Activated CD4-positive, alpha-beta memory T cell treated with anti-CD3 and anti-CD28 coated beads, Interleukin-2, amount 10 ng/mL, durations not matched to agents 7 days and 5 days (primary cell): ENCODE measurements at regions not wholly inside any gene's neighbourhood (a gene's known extent, or its start where the extent isn't known, plus 50 kb on each side); places are given as distances from the start of the nearest gene placed in this dataset.

Experiments used
- CTCF ChIA-PET: fragments of 350-600 bp; sonication (Branson Sonifier 250); formaldehyde crosslinking; loops from one replicate; lab custom pipeline; 2021; ENCODE audit warnings: antibody characterized with exemption, inconsistent platforms; lab: Charles Lee
- POLR2A ChIA-PET: fragments of 350-600 bp; sonication (Branson Sonifier 250); formaldehyde crosslinking; loops from one replicate; lab custom pipeline; 2021; ENCODE audit warnings: antibody characterized with exemption; lab: Charles Lee
- DNase-seq: peaks from one replicate; pipeline ENCODE4 v3.0.0-alpha.2; 2020
- H3K27ac Mint-ChIP-seq: one replicate; pipeline ENCODE4 v1.8.0; 2021; ENCODE audit warnings: mild to moderate bottlenecking, mixed read lengths
- H3K27me3 Mint-ChIP-seq: one replicate; pipeline ENCODE4 v1.8.0; 2021; ENCODE audit warnings: mixed read lengths
- H3K36me3 Mint-ChIP-seq: one replicate; pipeline ENCODE4 v1.8.0; 2021; ENCODE audit warnings: low read depth, mixed read lengths
- H3K4me1 Mint-ChIP-seq: one replicate; pipeline ENCODE4 v1.8.0; 2021; ENCODE audit warnings: mixed read lengths
- H3K4me3 Mint-ChIP-seq: one replicate; pipeline ENCODE4 v1.8.0; 2021; ENCODE audit warnings: mild to moderate bottlenecking, mixed read lengths
- H3K9me3 Mint-ChIP-seq: one replicate; pipeline ENCODE4 v1.8.0; 2021; ENCODE audit warnings: mixed read lengths

- Mint-ChIP-seq H3K27me3 (peaks cover 2% of the 10 kb centered on the region), H3K27ac (no peak overlapping the region), H3K36me3 (no peaks in the 10 kb centered on the region), H3K4me3 (no peak overlapping the region), H3K4me1 (no peaks in the 10 kb centered on the region), H3K9me3 (peaks cover 4% of the 10 kb centered on the region)
- peak; percentile 85 for DNase-seq
- CTCF ChIA-PET = interaction anchor here (0.6 to 2.0 kb wide), 12 partner anchors 11 to 491 kb away, joined by 3 to 13 read pairs (median 4); no protein-coding TSS in a partner anchor
- POLR2A ChIA-PET = no interaction called here
These were observed 98.4 kb upstream of the PODXL start for GRCh38 chr7:131654668-131655326.

GRCh38 chr7:131654249-131654558, 97.8 kb upstream of the PODXL start:
- DNase-seq = no peak
- Mint-ChIP-seq H3K27ac (no peak overlapping the region), H3K4me3 (no peak overlapping the region), H3K36me3 (no peaks in the 10 kb centered on the region), H3K4me1 (no peaks in the 10 kb centered on the region), H3K9me3 (peaks cover 4% of the 10 kb centered on the region), H3K27me3 (peaks cover 2% of the 10 kb centered on the region)
- POLR2A ChIA-PET = no interaction called here
- CTCF ChIA-PET = interaction anchor here (0.7 to 2.0 kb wide), 10 partner anchors 11 to 419 kb away, joined by 3 to 13 read pairs (median 5); no protein-coding TSS in a partner anchor

GRCh38 chr7:131653418-131654248, 97.2 kb upstream of the PODXL start:
- POLR2A ChIA-PET = no interaction called here
- Mint-ChIP-seq H3K27ac (no peak overlapping the region), H3K36me3 (no peaks in the 10 kb centered on the region)

GRCh38 chr7:131652934-131653333, 96.5 kb upstream of the PODXL start:
- H3K9me3 Mint-ChIP-seq = peaks cover 4% of the 10 kb centered on the region
- DNase-seq = no peak
- no peaks in the 10 kb centered on the region for H3K4me1 Mint-ChIP-seq
- H3K36me3 Mint-ChIP-seq = no peaks in the 10 kb centered on the region
- no peak overlapping the region for H3K4me3 Mint-ChIP-seq
- H3K27ac Mint-ChIP-seq = no peak overlapping the region
- H3K27me3 Mint-ChIP-seq = peaks cover 2% of the 10 kb centered on the region
- ChIA-PET CTCF (no interaction called here), POLR2A (no interaction called here)

More at GRCh38 chr7:131653418-131654248, 97.2 kb upstream of the PODXL start:
- Mint-ChIP-seq H3K4me1 (no peaks in the 10 kb centered on the region), H3K4me3 (no peak overlapping the region), H3K27me3 (peaks cover 2% of the 10 kb centered on the region), H3K9me3 (peaks cover 4% of the 10 kb centered on the region)
- CTCF ChIA-PET = interaction anchor here (1.2 to 2.0 kb wide), 3 partner anchors 10 to 145 kb away, joined by 4 to 13 read pairs (median 6); no protein-coding TSS in a partner anchor
- no peak for DNase-seq

DNA sequence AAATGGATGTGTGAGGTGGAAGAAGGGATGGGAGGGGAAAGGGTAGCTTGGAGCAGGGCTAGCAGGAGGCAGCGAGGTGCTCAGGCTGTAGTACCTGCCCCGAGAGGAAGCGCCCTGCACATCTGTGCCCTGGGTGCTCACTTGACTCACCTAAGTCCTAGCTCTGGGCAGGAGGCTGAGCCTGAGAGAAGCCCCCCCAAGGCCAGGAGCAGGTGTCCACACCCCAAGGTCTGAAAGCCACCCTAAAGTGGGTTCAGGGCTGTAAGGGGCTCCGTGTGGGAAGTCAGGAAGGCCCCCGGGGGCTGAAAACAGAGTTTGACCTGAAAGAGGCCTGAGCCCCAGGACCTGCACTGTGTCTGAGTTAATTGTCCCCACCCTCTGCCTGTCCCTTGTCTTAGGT, 95.8 kb upstream of the PODXL start:
- peaks cover 4% of the 10 kb centered on the region for H3K9me3 Mint-ChIP-seq
- no peaks in the 10 kb centered on the region for H3K4me1 Mint-ChIP-seq
- H3K4me3 Mint-ChIP-seq = no peak overlapping the region
- ChIA-PET CTCF (no interaction called here), POLR2A (no interaction called here)
- no peak overlapping the region for H3K27ac Mint-ChIP-seq
- H3K36me3 Mint-ChIP-seq = no peaks in the 10 kb centered on the region
- DNase-seq = no peak
- peaks cover 2% of the 10 kb centered on the region for H3K27me3 Mint-ChIP-seq

- Mint-ChIP-seq H3K27me3 (peaks cover 2% of the 10 kb centered on the region), H3K27ac (no peak overlapping the region), H3K36me3 (no peaks in the 10 kb centered on the region), H3K4me3 (no peak overlapping the region), H3K4me1 (no peaks in the 10 kb centered on the region), H3K9me3 (peaks cover 4% of the 10 kb centered on the region)
- DNase-seq = no peak
- CTCF ChIA-PET = no interaction called here
- POLR2A ChIA-PET = no interaction called here
These were observed 93.5 kb upstream of the PODXL start for GRCh38 chr7:131649879-131650278.

DNA sequence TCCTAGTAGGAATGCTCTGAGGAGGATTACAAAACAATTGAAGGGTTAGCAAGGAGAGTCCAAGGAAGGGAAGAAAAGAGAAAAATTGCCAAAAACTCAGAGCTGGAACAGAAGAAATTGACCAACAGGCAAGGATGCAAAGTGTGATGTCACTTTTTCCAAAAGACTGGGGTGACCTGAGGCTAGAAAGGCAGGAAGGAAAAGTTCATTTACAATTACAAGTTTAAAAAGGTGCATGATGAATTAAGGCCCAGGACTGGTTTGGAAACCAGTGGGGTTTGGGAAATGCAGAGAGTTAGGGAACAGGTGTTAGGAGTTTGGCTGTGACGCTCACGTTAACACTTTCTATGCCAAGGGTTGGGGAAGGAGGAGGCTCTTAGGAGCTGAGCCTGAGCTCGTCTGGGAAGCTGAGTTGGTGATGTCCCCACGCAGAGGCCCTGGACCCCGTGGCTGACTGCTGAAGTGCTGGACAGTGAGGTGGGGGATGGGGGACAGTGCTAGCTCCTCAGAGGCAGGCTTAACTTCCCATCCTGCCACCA, 92.6 kb upstream of the PODXL start:
- Mint-ChIP-seq H3K36me3 (no peaks in the 10 kb centered on the region), H3K9me3 (peaks cover 4% of the 10 kb centered on the region), H3K4me3 (no peak overlapping the region), H3K27ac (no peak overlapping the region), H3K4me1 (no peaks in the 10 kb centered on the region), H3K27me3 (peaks cover 2% of the 10 kb centered on the region)
- CTCF ChIA-PET = no interaction called here
- DNase-seq = no peak
- POLR2A ChIA-PET = no interaction called here

- no peak for DNase-seq
- no peaks in the 10 kb centered on the region for H3K36me3 Mint-ChIP-seq
- H3K9me3 Mint-ChIP-seq = no peaks in the 10 kb centered on the region
- H3K4me1 Mint-ChIP-seq = no peaks in the 10 kb centered on the region
- peaks cover 2% of the 10 kb centered on the region for H3K27me3 Mint-ChIP-seq
- no peak overlapping the region for H3K27ac Mint-ChIP-seq
- ChIA-PET CTCF (no interaction called here), POLR2A (no interaction called here)
- H3K4me3 Mint-ChIP-seq = no peak overlapping the region
These were observed 92.1 kb upstream of the PODXL start for GRCh38 chr7:131648491-131648890.

DNA sequence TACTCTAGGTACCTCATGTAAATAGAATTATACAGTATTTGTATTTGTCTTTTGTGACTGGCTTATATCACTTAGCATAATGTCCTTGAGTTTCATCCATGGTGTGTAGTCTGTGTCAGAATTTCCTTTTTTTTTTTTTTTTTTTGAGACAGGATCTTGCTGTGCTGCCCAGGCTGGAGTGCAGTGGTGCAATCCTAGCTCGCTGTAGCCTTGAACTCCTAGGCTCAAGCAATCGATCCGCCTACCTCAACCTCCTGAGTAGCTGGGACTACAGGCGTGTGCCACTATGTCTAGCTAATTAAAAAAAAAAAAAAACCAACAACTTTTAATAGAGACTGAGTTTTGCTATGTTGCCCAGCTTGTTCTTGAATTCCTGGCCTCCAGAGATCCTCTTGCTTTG, 89.8 kb upstream of the PODXL start:
- ChIA-PET CTCF (interaction anchor here (0.7 to 1.2 kb wide), 2 partner anchors 9 to 46 kb away, joined by 3 read pairs; no protein-coding TSS in a partner anchor), POLR2A (no interaction called here)
- Mint-ChIP-seq H3K4me1 (no peaks in the 10 kb centered on the region), H3K27me3 (peaks cover 2% of the 10 kb centered on the region), H3K9me3 (no peaks in the 10 kb centered on the region), H3K4me3 (no peak overlapping the region), H3K27ac (no peak overlapping the region), H3K36me3 (no peaks in the 10 kb centered on the region)
- no peak for DNase-seq

GRCh38 chr7:131642429-131642828, 86.0 kb upstream of the PODXL start:
- Mint-ChIP-seq H3K27me3 (peaks cover 2% of the 10 kb centered on the region), H3K4me1 (no peaks in the 10 kb centered on the region), H3K27ac (no peak overlapping the region), H3K9me3 (no peaks in the 10 kb centered on the region), H3K4me3 (no peak overlapping the region), H3K36me3 (no peaks in the 10 kb centered on the region)
- CTCF ChIA-PET = no interaction called here
- DNase-seq = no peak
- POLR2A ChIA-PET = no interaction called here

DNA sequence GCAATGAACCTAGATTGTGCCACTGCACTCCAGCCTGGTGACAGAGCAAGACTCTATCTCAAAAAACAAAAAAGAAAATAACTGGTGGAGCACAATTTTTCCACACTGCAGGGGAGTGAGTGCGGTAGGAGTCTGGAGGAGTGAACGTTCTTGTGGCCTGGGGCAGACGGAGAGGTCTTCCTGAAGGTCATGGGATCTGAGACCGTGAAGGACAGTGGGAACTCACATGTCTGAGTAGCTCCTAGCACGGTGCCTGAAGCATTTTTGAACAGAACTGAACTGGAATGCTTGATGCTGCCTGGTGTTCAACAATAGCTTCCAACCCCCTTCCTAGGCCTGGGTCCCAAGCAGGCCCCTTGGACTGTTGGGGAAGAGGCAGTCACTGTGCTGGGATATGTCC, 84.3 kb upstream of the PODXL start:
- POLR2A ChIA-PET = no interaction called here
- H3K9me3 Mint-ChIP-seq = no peaks in the 10 kb centered on the region
- no peaks in the 10 kb centered on the region for H3K4me1 Mint-ChIP-seq
- no peak overlapping the region for H3K27ac Mint-ChIP-seq
- CTCF ChIA-PET = no interaction called here
- H3K27me3 Mint-ChIP-seq = peaks cover 2% of the 10 kb centered on the region
- no peak overlapping the region for H3K4me3 Mint-ChIP-seq
- H3K36me3 Mint-ChIP-seq = no peaks in the 10 kb centered on the region
- DNase-seq = no peak

DNA sequence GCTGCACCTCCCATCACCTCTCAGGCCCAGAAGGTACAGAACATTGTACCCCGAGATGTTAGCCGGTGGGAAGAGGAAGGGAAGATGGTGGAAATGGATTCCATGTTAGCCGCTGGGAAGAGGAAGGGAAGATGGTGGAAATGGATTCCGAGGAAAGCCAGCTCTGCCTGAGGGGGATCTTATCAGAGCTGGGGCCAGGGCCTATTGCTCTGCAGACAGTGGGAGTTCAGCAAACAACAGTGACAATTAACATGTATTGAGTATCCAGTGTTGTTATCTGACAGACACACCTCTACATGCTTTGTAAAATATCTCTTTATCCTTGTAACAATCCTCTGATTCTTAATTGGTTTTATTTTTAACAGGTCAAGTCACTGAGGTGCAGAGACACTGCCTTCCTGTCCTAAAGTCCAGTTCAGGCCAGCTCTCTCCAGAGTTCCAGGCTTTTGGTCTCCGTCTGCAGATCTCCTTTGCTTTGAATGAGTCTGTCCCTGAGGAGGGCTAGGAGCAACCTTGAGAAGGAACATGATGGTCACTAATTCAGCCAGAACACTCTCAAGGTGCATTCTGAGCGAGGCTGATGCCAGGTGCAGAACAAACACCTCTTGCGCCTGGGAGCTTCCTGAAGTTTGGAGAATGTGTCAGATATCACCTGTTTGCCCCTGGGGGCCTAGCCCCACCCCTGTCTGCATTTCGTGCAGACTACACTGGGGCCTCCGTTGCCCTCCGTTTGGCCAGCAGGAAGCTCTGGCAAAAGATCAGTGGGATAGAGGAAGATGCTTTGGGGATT, 82.4 kb upstream of the PODXL start:
- no peaks in the 10 kb centered on the region for H3K4me1 Mint-ChIP-seq
- POLR2A ChIA-PET = no interaction called here
- peaks cover 2% of the 10 kb centered on the region for H3K27me3 Mint-ChIP-seq
- H3K36me3 Mint-ChIP-seq = no peaks in the 10 kb centered on the region
- CTCF ChIA-PET = no interaction called here
- no peak overlapping the region for H3K27ac Mint-ChIP-seq
- DNase-seq = no peak
- no peak overlapping the region for H3K4me3 Mint-ChIP-seq
- H3K9me3 Mint-ChIP-seq = no peaks in the 10 kb centered on the region

- DNase-seq = no peak
- Mint-ChIP-seq H3K4me1 (no peaks in the 10 kb centered on the region), H3K9me3 (no peaks in the 10 kb centered on the region), H3K27me3 (peaks cover 2% of the 10 kb centered on the region), H3K27ac (no peak overlapping the region), H3K36me3 (no peaks in the 10 kb centered on the region), H3K4me3 (no peak overlapping the region)
- ChIA-PET CTCF (no interaction called here), POLR2A (no interaction called here)
These were observed 81.4 kb upstream of the PODXL start for GRCh38 chr7:131637859-131638258.
